Hepatic stellate cell (primary cell): ENCODE measurements at regions not wholly inside any gene's neighbourhood (a gene's known extent, or its start where the extent isn't known, plus 50 kb on each side); places are given as distances from the start of the nearest gene placed in this dataset.

ENCODE experiments used
- DNase-seq: peaks from one replicate; pipeline ENCODE4 v3.0.0; 2011; ENCODE audit warnings: low spot score

DNA sequence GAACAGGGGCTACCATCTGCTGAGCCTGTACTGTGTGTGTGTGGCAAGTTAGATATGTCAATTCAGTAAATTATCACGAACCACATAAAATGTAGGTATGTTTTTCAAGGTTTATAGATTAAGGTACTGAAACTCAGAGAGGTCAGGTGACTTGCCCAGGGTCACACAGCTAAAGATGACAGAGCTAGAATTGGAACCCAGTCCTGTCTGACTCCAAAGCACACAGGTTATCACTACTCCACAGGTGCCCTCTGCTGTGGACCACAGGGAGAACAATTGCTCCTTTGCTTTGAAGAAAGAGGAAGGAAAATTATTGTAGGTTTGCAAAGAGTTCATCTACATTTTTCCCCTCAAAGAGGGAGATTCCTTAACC, 229.7 kb upstream of the AGAP1 start:
- DNase-seq: no peak

DNA sequence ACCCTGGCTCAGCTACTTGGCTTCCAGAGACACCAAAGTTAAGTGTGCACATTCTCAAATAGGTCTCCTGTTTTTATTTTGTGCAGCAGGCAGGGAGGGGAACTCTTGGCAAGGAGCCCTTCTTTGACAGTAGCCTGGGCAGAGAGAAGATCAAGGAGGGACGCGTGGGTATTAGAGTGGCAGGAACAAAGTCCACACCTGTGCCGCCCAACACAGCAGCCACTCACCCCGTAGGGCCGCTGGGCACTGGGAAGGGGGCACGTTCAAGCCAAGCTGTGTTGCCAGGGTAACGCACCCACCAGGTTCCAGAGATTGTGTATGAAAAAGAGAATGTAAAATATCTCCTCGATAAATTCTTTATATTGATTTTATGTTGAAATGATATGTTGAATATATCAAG, 229.3 kb upstream of the AGAP1 start:
- no peak for DNase-seq

DNA sequence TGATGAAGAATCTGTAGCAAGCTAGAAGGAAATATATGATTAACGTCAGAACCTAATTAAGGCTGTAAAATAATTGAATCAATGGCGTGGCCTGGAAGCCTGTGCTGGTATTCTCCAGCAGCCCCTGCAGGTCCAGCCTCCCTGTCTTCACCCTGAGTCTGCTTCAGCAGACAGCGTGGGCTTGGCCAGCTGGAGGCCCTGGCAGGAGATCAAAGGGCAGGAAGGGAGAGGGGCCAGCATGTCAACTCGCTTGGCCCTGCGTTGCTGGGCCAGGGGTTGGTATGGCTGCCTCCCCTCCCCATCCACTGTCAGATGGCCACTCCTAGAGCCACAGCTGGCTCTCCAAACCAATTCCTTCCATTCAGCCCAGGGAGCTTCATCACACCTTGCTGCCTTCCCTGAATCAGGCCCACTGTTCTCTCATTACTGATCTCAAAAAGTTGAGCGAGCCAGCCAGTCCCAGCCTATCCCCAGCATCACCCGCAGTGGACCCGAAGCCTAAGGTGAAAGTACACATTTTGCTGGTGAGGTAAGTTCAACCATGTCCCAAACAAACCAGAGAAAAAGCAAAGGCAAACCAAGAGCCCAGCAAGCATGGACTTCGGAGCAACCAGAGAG, 228.4 kb upstream of the AGAP1 start:
- DNase-seq: no peak

DNA sequence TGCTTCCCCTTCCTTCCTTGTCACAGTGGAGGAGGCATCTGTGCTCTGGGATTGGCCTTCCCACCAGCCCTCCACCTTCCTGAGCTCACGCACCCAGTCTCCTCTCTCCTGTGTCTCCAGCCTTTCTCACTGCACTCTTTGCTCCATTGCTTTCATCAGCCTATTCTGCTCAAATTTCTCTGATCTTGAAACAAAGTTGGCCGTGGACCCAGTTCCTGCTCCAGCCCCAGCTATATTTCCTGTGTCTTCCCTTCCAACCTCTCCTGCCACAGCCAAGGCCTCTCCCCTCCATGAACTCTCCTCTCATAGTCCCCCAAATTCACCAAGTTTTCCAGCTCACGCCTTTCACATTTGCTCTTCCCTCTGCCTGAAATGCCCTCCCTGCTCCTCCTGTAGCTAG, 226.6 kb upstream of the AGAP1 start:
- DNase-seq: no peak

DNA sequence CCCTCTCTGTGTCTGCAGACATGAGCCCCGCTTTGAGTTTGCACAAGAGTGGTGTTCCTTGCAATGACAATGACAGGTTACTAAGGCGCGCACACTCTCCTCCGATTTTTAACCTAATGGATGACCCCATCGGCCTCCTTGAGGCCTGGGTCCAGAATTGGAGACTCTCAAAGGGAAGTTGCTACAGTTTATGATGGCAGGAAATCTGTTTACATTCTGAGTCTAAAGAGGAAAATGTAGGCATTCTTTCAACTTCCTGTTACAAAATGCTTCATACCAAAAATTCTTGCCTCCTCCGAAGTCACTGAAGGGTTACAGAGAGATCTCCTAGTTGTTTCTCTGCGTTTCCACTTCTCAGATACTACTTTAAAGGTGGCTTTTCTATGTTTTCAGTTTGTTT, 225.3 kb upstream of the AGAP1 start:
- peak; percentile 54 for DNase-seq

DNA sequence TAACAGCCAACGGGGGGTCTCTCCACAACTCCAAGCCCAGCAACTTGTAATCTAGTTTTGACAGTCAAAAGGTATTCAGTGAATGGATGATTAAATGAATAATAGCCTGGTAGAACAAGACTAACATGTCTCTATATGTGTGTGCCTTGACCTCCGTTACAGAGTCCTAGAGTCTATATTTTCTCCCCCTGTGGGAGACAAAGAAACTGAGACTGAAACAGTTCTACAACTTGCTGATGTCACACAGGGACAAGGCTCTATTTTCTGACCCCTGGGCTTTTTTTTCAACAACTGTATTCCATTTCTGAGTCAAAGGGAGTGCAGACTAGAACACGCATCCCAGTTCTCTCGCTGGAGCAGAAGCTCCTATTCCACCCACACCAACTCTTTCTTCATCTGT, 223.6 kb upstream of the AGAP1 start:
- DNase-seq: no peak

DNA sequence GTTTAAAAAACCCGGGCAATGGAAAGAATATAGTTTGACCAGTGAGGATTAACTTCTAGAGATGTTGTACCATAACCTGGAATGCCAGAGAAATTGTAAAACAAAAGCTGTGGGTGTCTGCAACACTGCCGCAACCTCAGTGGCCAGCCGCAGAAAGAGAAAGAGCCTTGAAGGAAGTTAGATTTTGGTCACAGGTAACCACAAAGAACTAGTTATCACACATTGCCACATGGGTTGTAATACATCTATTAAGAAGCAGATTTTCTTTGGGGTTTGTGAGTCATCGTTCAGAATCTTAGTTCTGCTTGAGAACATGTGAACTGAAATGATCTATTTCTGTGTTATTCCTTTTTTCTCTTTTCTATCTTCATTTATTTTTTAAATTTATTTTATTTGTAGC, 222.9 kb upstream of the AGAP1 start:
- DNase-seq: no peak

DNA sequence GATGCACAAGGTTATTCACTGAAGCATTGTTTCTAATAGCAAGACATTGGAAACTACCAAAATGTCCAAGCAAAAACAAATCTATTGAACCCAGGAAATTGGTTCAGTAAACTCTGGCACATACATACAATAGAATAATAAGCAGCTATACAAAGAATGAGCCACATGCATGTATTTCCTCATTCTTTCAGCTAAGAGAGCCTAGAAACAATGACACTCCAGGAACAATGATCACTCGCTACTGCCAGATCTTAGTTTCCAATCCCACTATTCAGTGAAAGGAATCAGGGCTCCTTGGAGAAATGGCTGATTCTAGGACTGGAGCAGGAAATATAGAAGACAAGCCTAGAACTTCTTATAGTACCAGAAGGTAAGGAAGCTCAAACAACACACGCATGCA, 221.9 kb upstream of the AGAP1 start:
- DNase-seq: no peak

DNA sequence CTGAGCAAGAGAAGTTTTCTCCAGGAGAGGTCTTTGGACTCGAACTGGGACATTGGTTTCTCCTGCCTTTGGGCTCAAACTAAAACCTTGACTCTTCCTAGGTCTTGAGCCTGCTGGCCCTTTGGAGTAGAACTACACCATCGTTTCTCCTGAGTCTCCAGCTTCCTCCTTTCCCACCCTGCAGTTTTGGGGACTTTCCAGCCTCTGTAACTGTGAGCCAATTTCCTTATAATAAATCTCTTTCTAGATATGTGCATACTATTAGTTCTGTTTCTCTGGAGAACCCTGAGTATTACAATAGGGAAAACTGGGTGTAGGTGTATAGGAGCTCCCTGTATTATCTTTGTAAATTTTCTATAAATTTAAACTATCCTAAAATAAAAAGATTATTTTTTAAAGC, 219.8 kb upstream of the AGAP1 start:
- DNase-seq: no peak

DNA sequence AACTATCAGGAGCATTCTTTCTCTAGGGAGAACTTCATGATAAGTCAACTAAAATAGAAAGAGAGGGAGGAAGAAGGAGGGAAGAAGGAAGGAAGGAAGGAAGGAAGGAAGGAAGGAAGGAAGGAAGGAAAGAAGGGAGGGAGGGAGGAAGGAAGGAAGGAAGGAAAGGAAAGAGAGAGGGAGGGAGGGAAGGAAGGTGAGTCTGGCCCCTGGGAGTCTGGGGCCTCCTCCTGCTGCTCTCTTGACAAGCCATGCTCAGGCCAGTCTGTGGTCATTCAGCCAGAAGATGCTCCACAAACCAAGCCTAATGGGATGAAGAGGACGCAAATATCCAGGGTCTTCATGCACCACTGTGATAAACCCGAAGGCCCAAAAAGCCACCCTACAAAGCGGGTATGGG, 216.4 kb upstream of the AGAP1 start:
- DNase-seq: no peak

DNA sequence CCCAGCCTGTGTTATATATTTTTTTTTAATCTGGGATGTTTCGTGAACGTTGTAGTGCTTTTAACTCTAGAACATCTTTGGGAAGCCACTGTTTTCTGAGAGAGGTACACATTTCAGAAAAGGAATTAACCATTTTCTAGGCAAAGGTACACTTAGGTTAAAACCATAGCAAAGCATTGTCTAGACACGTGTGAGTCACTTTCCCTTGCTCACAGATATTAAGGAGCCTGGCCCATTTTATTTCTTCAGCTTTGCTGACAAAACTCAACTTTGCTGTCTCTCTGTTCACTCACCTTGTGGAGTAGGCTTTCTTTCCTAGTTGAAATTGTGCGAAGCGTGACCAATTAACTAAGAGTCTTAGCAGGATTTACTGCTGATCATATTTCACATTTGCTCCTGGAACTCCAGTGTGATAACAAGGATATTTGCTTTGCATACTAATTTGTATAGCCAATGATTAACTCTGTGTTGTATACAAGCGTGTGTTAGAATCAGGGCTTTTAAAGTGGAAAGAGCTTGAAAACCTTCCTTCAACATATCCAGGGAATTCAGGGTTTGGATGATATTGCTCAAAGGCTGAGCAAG, 215.0 kb upstream of the AGAP1 start:
- no peak for DNase-seq

DNA sequence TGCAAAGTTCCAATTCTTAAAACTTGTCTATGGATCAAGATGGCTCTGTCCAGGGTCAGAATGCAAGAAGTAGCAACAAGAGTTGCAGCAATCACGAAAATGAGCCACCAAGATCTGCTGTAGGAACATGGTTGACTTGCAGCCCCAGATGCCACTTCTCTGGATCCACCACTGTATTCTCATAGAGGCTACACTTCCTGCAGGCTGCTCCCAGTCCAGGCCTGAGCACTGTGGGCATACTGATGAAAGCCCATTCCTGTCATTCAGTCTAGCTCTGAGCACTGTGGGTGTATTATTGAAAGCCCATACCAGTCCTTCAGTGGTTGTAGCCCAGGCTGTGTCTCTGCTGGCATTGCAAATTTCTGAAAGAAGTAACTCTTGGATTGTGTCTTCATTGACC, 213.9 kb upstream of the AGAP1 start:
- DNase-seq: no peak

DNA sequence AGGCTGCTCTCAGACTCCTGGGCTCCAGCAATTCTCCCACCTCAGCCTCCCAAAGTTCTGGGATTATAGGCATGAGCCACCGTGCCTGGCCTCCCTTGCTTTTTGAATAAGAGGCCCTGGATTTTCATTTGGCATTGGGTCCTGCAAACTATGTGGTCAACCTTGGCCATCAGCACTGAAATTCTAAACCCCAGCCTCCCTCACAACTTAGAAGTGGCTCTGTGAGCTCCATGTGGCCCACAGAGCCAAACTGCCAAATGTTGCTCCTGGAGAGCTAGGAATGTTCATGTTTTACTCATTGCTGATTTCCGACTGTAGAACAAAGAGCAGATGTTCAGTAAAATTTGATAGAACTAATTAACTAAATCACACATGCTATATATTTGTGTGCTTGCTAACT, 210.6 kb upstream of the AGAP1 start:
- no peak for DNase-seq

DNA sequence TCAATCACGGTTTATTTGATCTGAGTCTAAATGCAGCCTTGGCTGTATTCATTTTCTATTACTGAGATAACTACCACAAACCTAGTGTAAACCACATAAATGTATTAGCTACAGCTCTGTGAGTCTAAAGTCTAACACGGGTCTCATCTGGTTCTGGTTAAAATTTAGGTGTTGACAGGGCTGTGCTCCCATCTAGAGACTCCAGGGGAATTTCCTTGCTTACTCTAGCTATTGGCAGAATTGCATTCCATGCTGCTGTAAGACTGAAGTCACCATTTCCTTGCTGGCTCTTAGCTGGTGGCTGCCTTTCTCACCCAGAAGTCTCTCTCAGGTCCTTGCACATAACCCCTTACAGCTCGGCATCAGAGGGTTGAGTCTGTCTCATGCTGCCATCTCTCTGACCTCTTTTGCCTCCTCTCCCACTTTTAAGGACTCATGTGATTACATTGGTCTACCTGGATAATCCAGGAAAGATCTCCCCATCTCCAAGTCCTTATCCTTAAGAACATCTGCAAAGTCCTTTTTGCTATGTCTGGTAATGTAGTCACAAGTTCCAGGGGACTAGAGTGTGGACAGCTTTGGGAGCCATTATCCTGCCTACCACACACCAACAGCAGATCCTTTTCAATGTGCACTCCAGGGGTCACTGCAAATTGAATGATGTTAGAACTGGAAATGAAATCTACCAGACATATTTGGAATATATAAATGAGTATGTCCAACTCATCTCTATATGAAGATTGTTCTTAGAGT, 207.0 kb upstream of the AGAP1 start:
- no peak for DNase-seq

DNA sequence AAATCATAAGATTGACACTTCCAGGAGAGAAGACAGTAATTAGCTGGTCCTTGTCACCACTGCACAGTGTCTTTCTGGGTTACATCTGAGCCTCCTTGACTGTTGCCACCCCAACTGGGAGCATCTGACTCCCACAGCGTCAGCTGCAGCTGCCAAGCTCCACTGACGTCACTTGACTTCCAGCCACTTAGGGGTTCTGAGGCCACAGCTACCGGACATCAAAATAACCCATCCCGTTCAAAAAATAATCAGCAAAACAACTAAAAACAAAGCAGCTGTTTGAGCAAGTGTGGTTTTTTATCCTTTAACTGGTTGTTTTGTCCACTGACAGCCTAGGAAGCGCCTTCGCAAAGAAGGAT, 206.5 kb upstream of the AGAP1 start:
- no peak for DNase-seq

DNA sequence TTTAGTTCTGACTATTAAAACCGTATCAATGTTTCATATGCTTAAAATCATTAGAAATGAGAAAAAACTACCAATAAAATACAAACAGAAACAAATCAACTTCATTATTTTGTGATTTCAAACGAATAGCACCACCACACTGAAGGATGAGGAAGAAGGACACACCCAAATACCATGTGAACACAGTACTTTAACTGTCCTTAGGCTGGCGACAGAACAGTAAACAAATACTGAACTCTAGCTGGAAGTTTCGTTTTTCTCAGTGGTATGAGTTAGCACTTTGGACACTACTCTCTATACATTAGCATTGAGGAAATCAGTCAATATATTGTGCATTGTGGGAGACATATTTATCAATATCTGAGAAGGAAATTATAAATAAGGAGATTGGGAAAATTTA, 202.4 kb upstream of the AGAP1 start:
- DNase-seq: no peak

DNA sequence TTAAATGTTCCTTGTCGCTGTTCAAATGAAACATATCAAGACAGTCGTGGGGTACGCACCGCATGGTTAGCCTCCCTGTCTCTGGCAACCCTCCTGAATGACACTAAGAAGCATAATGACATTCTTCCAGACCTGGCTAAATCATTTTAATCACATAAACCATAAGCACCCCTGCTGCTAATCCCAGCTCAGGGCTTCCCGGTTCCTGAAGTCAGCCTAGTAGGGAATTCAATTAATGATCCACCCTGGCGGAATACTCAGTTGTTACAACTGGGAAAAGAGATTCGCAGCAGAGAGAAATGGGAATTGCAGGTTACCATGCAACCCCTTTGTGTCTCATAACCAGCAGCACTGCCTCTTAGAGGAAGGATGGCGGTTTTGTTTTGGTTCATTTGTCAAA, 200.8 kb upstream of the AGAP1 start:
- DNase-seq: no peak

DNA sequence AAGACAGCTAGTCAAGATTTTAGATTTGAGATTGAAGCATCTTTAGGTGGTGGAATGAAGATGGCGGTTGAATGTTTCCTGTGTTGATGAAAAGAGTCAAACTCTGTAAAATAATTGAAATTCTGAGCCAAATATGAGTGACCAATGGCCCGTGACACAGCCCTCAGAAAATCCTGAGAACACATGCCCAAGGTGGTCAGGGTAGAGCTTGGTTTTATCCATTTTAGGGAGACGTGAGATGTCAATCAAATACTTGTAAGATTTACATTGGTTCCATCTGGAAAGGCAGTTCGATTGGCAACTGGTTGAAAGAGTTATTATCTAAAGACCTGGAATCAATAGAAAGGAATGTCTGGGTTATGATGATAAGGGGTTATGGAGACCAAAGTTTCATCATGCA, 198.0 kb upstream of the AGAP1 start:
- no peak for DNase-seq

DNA sequence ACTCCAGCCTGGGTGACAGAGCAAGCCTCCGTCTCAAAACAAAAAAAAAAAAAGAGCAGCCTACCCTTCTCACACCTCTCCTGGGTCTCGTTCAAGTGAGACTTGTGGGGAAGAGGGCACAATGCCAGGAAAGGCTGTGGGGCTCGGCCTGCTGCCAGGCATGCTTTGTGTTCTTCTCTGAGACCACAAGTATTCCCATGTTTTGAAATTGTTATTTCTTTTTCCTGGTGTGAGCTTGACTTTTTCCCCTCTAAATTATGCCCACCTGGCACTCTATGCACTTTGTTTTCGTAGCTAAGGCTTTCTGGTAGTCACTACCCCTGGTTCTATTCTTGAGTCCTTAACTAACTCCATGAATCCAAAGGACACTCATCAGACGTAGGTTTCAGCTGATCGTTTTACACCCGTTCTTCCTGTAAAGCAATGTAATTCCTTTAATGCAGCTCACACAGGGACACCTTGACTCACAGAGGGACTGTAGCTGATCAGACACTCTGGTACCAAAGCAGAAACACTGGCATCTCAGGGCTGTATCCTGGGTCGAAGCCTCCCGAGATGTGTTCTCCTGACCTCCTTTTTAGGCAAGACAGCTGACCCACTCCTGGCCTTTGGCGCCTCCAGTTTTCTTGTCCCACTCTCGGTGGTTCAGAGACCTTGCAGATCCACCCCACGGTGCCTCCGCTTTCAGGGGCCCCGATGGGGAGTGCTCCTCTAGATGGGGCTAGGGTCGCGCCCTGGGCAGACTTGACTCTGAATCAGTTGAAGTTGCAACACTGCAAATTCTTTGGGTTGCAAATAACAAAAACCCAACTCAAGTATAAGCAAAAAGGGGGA, 193.3 kb upstream of the AGAP1 start:
- no peak for DNase-seq

DNA sequence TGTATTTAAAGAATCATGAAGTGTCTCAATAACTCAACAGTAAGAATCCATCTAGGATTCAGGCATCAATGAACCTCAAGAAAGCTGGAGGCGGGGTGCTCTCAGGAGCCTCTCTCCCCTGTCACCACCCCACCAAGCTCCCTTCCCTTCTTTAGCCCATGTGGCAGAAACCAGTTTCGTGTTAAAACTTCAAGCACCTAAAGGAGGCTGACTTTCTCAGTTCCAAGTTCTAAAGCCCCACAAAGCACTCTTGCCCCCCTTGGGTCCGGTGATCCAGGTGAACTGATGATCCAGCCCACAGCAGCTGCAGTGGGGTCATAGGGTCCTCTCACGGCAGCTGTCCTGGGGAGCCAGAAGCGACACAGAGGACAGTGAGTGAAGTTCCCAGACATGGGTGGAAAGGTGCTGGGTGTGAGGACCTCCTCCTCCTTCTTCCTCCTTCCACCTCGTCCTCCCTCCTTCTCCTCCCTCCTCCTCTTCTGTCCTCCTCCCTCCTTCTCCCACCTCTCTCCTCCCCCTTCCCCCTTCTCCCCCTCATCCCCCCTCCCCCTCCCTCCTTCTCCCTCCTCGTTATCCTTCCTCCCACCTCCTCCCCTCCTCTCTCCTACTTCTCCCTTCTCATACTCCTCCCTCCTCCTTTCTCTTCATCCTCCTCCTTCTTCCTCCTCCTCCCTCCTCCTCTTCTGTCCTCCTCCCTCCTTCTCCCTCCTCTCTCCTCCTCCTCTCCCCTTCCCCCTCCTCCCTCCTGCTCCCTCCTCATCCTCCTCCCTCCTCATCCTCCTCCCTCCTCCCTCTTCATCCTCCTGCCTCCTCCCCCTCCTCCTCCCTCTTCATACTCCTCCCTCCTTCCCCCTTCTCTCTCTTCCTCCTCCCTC, 192.4 kb upstream of the AGAP1 start:
- no peak for DNase-seq

DNA sequence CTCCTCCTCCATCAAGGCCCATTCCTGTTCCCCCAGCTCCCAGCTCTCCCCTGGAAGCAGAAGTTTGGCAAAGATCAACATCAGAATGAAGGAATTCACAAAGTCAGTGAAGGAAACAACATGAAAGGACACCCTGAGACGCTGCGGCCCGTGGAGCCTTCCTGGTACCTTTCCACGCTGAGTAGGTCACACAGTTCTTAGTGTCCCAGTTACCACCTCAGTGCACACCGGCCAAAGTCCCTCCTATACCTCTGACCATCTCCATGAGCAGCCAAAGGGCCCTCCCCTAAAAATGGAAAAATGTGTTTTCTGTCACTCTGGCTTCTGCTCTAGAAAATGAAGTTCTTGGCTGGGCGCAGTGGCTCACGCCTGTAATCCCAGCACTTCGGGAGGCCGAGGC, 191.6 kb upstream of the AGAP1 start:
- no peak for DNase-seq
